IMR-90 (cell line): ENCODE measurements at regions not wholly inside any gene's neighbourhood (a gene's known extent, or its start where the extent isn't known, plus 50 kb on each side); places are given as distances from the start of the nearest gene placed in this dataset.

Experiments used
- ATAC-seq: fragments of 200-7000 bp; cut with Tn5 transposase; 2 replicates; pipeline ENCODE4 v1.9.1; 2020; ENCODE audit warnings: low read depth, mild to moderate bottlenecking, moderate library complexity
- BruUV-seq: library from RNA; stranded (reverse); fragments of 400-500 nt; replicated peaks from 2 replicates; lab custom pipeline; 2021; lab: Mats Ljungman, UMichigan
- CTCF ChIA-PET: fragments of 300-600 bp; formaldehyde crosslinking; extraction: SDS; loops from one replicate; lab custom pipeline; 2021; ENCODE audit warnings: antibody characterized with exemption; lab: Yijun Ruan, JAX
- POLR2A ChIA-PET: fragments of 300-600 bp; sonication (Branson Sonifier 250); formaldehyde crosslinking; loops from one replicate; lab custom pipeline; 2022; ENCODE audit warnings: antibody characterized with exemption; ENCODE audit not compliant: unreplicated experiment; lab: Charles Lee
- DNase-seq: peaks from one replicate; pipeline ENCODE4 v3.0.0; 2013
- H2AFZ ChIP-seq: replicated peaks from 2 replicates; pipeline ENCODE3; 2013; ENCODE audit warnings: low read length, mild to moderate bottlenecking; ENCODE audit not compliant: poor library complexity
- H2AK5ac ChIP-seq: 2 replicates; pipeline ENCODE4 v1.6.1; 2013; ENCODE audit warnings: low read depth, low read length, inconsistent platforms
- H2AK9ac ChIP-seq: replicated peaks from 2 replicates; pipeline ENCODE3; 2013; ENCODE audit warnings: mild to moderate bottlenecking, low read depth, low read length, moderate library complexity; ENCODE audit not compliant: poor library complexity
- H2BK120ac ChIP-seq: 2 replicates; pipeline ENCODE4 v1.6.1; 2013; ENCODE audit warnings: low read depth, low read length, inconsistent platforms
- H2BK15ac ChIP-seq: 3 replicates; pipeline ENCODE4 v1.6.1; 2013; ENCODE audit warnings: low read depth, low read length, inconsistent platforms
- H2BK20ac ChIP-seq: 2 replicates; pipeline ENCODE4 v1.6.1; 2013; ENCODE audit warnings: low read depth, mild to moderate bottlenecking, inconsistent platforms, low read length, moderate library complexity
- H2BK5ac ChIP-seq: 2 replicates; pipeline ENCODE4 v1.6.1; 2013; ENCODE audit warnings: mild to moderate bottlenecking, low read depth, low read length, inconsistent platforms; ENCODE audit not compliant: poor library complexity, severe bottlenecking
- H3K14ac ChIP-seq: replicated peaks from 2 replicates; pipeline ENCODE4 v1.6.1; 2013; ENCODE audit warnings: low read depth, low read length, inconsistent platforms
- H3K18ac ChIP-seq: 2 replicates; pipeline ENCODE4 v1.6.1; 2013; ENCODE audit warnings: low read depth, low read length, control low read depth
- H3K23ac ChIP-seq: 2 replicates; pipeline ENCODE4 v1.6.1; 2013; ENCODE audit warnings: low read depth, low read length, inconsistent platforms
- H3K27ac ChIP-seq: 2 replicates; pipeline ENCODE4 v1.5.1; 2013; ENCODE audit warnings: mild to moderate bottlenecking, control low read depth, low read length; ENCODE audit not compliant: insufficient read depth
- H3K27me3 ChIP-seq: 2 replicates; pipeline ENCODE4 v1.6.1; 2013; ENCODE audit warnings: low read length; ENCODE audit not compliant: control insufficient read depth, insufficient read depth
- H3K36me3 ChIP-seq: 2 replicates; pipeline ENCODE4 v1.6.1; 2013; ENCODE audit warnings: low read length, mixed read lengths; ENCODE audit not compliant: control insufficient read depth, insufficient read depth
- H3K4ac ChIP-seq: 2 replicates; pipeline ENCODE4 v1.6.1; 2013; ENCODE audit warnings: low read depth, low read length, inconsistent platforms
- H3K4me1 ChIP-seq: 2 replicates; pipeline ENCODE4 v1.6.1; 2013; ENCODE audit warnings: low read length, mixed read lengths; ENCODE audit not compliant: control insufficient read depth, insufficient read depth
- H3K4me2 ChIP-seq: 2 replicates; pipeline ENCODE4 v1.6.1; 2013; ENCODE audit warnings: low read depth, mild to moderate bottlenecking, control low read depth, low read length, moderate library complexity
- H3K4me3 ChIP-seq: 2 replicates; pipeline ENCODE4 v1.5.1; 2013; ENCODE audit warnings: low read depth, mild to moderate bottlenecking, control low read depth, low read length, moderate library complexity; ENCODE audit not compliant: insufficient read depth
- H3K56ac ChIP-seq: 2 replicates; pipeline ENCODE4 v1.6.1; 2013; ENCODE audit warnings: low read length, inconsistent platforms; ENCODE audit not compliant: insufficient read depth; ENCODE audit errors: extremely low read depth
- H3K79me1 ChIP-seq, 2 experiments: 2 replicates each; pipeline ENCODE4 v1.6.1; 2013; ENCODE audit warnings: low read length in 2 of 2, inconsistent platforms in 1 of 2, low read depth in 1 of 2
- H3K9ac ChIP-seq: 2 replicates; pipeline ENCODE4 v1.6.1; 2013; ENCODE audit warnings: low read depth, low read length, control low read depth
- H3K9me1 ChIP-seq: 2 replicates; pipeline ENCODE4 v1.6.1; 2013; ENCODE audit warnings: low read length, inconsistent platforms; ENCODE audit not compliant: insufficient read depth
- H3K9me3 ChIP-seq: 2 replicates; pipeline ENCODE4 v1.6.1; 2013; ENCODE audit warnings: low read length; ENCODE audit not compliant: control insufficient read depth, insufficient read depth
- H4K20me1 ChIP-seq: 2 replicates; pipeline ENCODE4 v1.6.1; 2013; ENCODE audit warnings: low read length, inconsistent platforms; ENCODE audit not compliant: insufficient read depth
- H4K5ac ChIP-seq: 2 replicates; pipeline ENCODE4 v1.6.1; 2013; ENCODE audit warnings: mild to moderate bottlenecking, low read depth, low read length, control low read depth
- H4K8ac ChIP-seq, 2 experiments: 2 replicates each; pipeline ENCODE4 v1.6.1; 2013; ENCODE audit warnings: low read depth in 2 of 2, low read length in 2 of 2, control low read depth in 1 of 2, inconsistent platforms in 1 of 2
- H4K91ac ChIP-seq: 2 replicates; pipeline ENCODE4 v1.6.1; 2013; ENCODE audit warnings: low read depth, low read length, inconsistent platforms; ENCODE audit not compliant: insufficient read depth
- BHLHE40 ChIP-seq: fragments of 150-350 bp; IDR thresholded peaks from 2 replicates; pipeline ENCODE4 v1.6.1; 2016; ENCODE audit warnings: mild to moderate bottlenecking, low read depth, low read length
- CEBPB ChIP-seq: IDR thresholded peaks from 2 replicates; pipeline ENCODE4 v1.6.1; 2012; ENCODE audit warnings: low read depth, low read length, improper control_type of control experiment
- CHD1 ChIP-seq: IDR thresholded peaks from 2 replicates; pipeline ENCODE4 v1.6.1; 2012; ENCODE audit warnings: low read depth, low read length, improper control_type of control experiment
- FOS ChIP-seq: fragments of 150-350 bp; IDR thresholded peaks from 2 replicates; pipeline ENCODE4 v1.6.1; 2016; ENCODE audit warnings: low read depth, low read length
- MAFK ChIP-seq: IDR thresholded peaks from 2 replicates; pipeline ENCODE4 v1.6.1; 2012; ENCODE audit warnings: low read depth, low read length, improper control_type of control experiment
- MAZ ChIP-seq: IDR thresholded peaks from 2 replicates; pipeline ENCODE4 v1.6.1; 2012; ENCODE audit warnings: low read depth, mild to moderate bottlenecking, low read length, improper control_type of control experiment, moderate library complexity, borderline replicate concordance
- MXI1 ChIP-seq: IDR thresholded peaks from 2 replicates; pipeline ENCODE4 v1.6.1; 2012; ENCODE audit warnings: low read depth, mild to moderate bottlenecking, low read length, moderate library complexity, borderline replicate concordance
- NFE2L2 ChIP-seq: fragments of 150-350 bp; IDR thresholded peaks from 2 replicates; pipeline ENCODE4 v1.6.1; 2016; ENCODE audit warnings: low read depth, mild to moderate bottlenecking, low read length
- POLR2A ChIP-seq: IDR thresholded peaks from 2 replicates; pipeline ENCODE4 v1.6.1; 2012; ENCODE audit warnings: mild to moderate bottlenecking, low read depth, low read length
- RAD21 ChIP-seq: IDR thresholded peaks from 2 replicates; pipeline ENCODE4 v1.6.1; 2012; ENCODE audit warnings: low read length, improper control_type of control experiment
- RCOR1 ChIP-seq: IDR thresholded peaks from 2 replicates; pipeline ENCODE4 v1.6.1; 2012; ENCODE audit warnings: mild to moderate bottlenecking, low read length, improper control_type of control experiment; ENCODE audit not compliant: insufficient replicate concordance
- RFX5 ChIP-seq: IDR thresholded peaks from 2 replicates; pipeline ENCODE4 v1.8.0; 2012; ENCODE audit warnings: low read depth, mild to moderate bottlenecking, low read length, moderate library complexity
- SMC3 ChIP-seq: fragments of 150-350 bp; IDR thresholded peaks from 2 replicates; pipeline ENCODE4 v1.6.1; 2016; ENCODE audit warnings: low read depth, mild to moderate bottlenecking, antibody characterized with exemption, low read length, moderate library complexity
- WGBS, 2 experiments: methylation state at CpG; one replicate each; pipeline versions ENCODE4 v1.1.5 to v1.1.7; 2013; ENCODE audit warnings: missing lambda C conversion rate in 2 of 2; ENCODE audit not compliant: insufficient read length in 1 of 2; ENCODE audit errors: extremely low coverage in 2 of 2; 5-methylcytosine and 5-hydroxymethylcytosine counted together
- dilution Hi-C: fragments of 300-500 bp; cut with HindIII; formaldehyde crosslinking; loops from one replicate; pipeline ENCODE4 v1.14.3; 2018; ENCODE audit warnings: low sequenced_read_pairs; ENCODE audit not compliant: unreplicated experiment
- in situ Hi-C: fragments of 300-500 bp; cut with MboI; formaldehyde crosslinking; loops from 3 replicates; pipeline ENCODE4 v1.14.3; 2019; ENCODE audit warnings: low sequenced_read_pairs, inconsistent platforms, mixed read lengths
- intact Hi-C: fragments of 100-400 bp; cut with micrococcal nuclease; formaldehyde crosslinking; loops from 2 replicates; pipeline ENCODE4 v1.10.0; 2022
- TF ChIP-seq, protein P1 (sequence below): fragments of 150-350 bp; IDR thresholded peaks from 2 replicates; pipeline ENCODE4 v1.6.1; 2017; ENCODE audit warnings: mild to moderate bottlenecking, antibody characterized with exemption, low read length, low read depth
- TF ChIP-seq, protein P2 (sequence below): conservative IDR thresholded peaks from 2 replicates; pipeline ENCODE4 v1.5.1; 2012; ENCODE audit warnings: mild to moderate bottlenecking, low read depth, low read length, improper control_type of control experiment
- TF ChIP-seq, protein P3 (sequence below): fragments of 150-350 bp; IDR thresholded peaks from 2 replicates; pipeline ENCODE4 v1.6.1; 2016; ENCODE audit warnings: low read depth, mild to moderate bottlenecking, low read length, moderate library complexity, borderline replicate concordance

DNA sequence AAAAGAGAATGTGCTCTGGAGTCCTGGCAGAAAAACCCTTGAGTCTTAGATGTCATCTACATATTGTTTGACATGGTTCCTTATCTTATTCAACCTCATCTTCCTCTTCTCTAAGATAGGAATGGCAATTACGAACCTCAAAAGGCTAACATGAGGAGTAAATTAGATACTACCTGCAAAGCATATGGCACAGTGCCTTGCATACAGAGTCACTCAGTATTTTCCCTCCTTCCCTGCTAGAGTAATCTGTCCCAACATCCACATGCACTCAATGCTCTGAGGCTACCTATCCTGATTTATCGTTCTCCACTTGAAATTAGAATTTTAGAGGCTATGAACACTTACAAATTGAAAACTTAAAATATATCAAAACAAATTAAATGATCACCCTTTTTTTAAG lies 386.7 kb downstream of the RSL24D1 start:
- Histone ChIP-seq H4K8ac (no peak overlapping the region), H2AFZ (no peak overlapping the region), H3K56ac (no peak overlapping the region), H3K36me3 (no peaks in the 10 kb centered on the region), H3K4ac (no peak overlapping the region), H4K91ac (no peak overlapping the region), H4K20me1 (no peaks in the 10 kb centered on the region), H3K18ac (no peak overlapping the region), H3K14ac (no peak overlapping the region), H3K4me2 (no peak overlapping the region), H3K4me3 (no peak overlapping the region), H3K9ac (no peak overlapping the region), H2AK5ac (no peak overlapping the region), H2BK20ac (no peak overlapping the region), H3K4me1 (no peaks in the 10 kb centered on the region), H2BK120ac (no peak overlapping the region), H3K9me3 (peaks cover 4% of the 10 kb centered on the region; the same call in 1 of the 2 replicates), H4K5ac (no peak overlapping the region), H2BK5ac (no peak overlapping the region), H3K79me1 (no peaks in the 10 kb centered on the region), H3K27me3 (no peaks in the 10 kb centered on the region), H3K9me1 (no peaks in the 10 kb centered on the region), H2AK9ac (no peak overlapping the region), H3K23ac (no peak overlapping the region), H3K27ac (no peak overlapping the region), H2BK15ac (no peak overlapping the region)
- ChIA-PET POLR2A (no interaction called here), CTCF (no interaction called here)
- in situ Hi-C loops = loop anchor here (25.0 kb wide), 1 partner anchor 102 kb away; no protein-coding TSS in a partner anchor
- BruUV-seq = no TSS peak
- no peak for TF ChIP-seq MXI1
- TF ChIP-seq MAZ = no peak
- TF ChIP-seq BHLHE40 = no peak
- TF ChIP-seq FOS = no peak
- TF ChIP-seq CHD1 = no peak
- no peak for TF ChIP-seq NFE2L2
- no peak for TF ChIP-seq MAFK
- no peak for TF ChIP-seq POLR2A
- TF ChIP-seq, protein P1, sequence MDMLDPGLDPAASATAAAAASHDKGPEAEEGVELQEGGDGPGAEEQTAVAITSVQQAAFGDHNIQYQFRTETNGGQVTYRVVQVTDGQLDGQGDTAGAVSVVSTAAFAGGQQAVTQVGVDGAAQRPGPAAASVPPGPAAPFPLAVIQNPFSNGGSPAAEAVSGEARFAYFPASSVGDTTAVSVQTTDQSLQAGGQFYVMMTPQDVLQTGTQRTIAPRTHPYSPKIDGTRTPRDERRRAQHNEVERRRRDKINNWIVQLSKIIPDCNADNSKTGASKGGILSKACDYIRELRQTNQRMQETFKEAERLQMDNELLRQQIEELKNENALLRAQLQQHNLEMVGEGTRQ = no peak
- TF ChIP-seq, protein P2, sequence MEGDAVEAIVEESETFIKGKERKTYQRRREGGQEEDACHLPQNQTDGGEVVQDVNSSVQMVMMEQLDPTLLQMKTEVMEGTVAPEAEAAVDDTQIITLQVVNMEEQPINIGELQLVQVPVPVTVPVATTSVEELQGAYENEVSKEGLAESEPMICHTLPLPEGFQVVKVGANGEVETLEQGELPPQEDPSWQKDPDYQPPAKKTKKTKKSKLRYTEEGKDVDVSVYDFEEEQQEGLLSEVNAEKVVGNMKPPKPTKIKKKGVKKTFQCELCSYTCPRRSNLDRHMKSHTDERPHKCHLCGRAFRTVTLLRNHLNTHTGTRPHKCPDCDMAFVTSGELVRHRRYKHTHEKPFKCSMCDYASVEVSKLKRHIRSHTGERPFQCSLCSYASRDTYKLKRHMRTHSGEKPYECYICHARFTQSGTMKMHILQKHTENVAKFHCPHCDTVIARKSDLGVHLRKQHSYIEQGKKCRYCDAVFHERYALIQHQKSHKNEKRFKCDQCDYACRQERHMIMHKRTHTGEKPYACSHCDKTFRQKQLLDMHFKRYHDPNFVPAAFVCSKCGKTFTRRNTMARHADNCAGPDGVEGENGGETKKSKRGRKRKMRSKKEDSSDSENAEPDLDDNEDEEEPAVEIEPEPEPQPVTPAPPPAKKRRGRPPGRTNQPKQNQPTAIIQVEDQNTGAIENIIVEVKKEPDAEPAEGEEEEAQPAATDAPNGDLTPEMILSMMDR = no peak
- no peak for TF ChIP-seq RFX5
- TF ChIP-seq SMC3 = no peak
- TF ChIP-seq CEBPB = no peak
- TF ChIP-seq RCOR1 = no peak
- no peak for TF ChIP-seq RAD21
- TF ChIP-seq, protein P3, sequence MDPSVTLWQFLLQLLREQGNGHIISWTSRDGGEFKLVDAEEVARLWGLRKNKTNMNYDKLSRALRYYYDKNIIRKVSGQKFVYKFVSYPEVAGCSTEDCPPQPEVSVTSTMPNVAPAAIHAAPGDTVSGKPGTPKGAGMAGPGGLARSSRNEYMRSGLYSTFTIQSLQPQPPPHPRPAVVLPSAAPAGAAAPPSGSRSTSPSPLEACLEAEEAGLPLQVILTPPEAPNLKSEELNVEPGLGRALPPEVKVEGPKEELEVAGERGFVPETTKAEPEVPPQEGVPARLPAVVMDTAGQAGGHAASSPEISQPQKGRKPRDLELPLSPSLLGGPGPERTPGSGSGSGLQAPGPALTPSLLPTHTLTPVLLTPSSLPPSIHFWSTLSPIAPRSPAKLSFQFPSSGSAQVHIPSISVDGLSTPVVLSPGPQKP = no peak
- intact Hi-C loops = no loop called here
- dilution Hi-C loops = no loop called here
- DNase-seq = no peak
- WGBS, 2 experiments = 40% methylated on average over 1 of the region's 2 CpGs; no CpG with 5 or more reads in 1 of the 2 experiments
- no peak for ATAC-seq
